Bronchial epithelial cell (primary cell): ENCODE measurements at regions not wholly inside any gene's neighbourhood (a gene's known extent, or its start where the extent isn't known, plus 50 kb on each side); places are given as distances from the start of the nearest gene placed in this dataset.

Source experiments
- DNase-seq: peaks from one replicate; pipeline ENCODE4 v3.0.0-alpha.2; 2010; ENCODE audit warnings: low read depth
- FAIRE-seq: peaks from 2 replicates; lab custom pipeline; 2011; peaks lifted over from hg19 to GRCh38; lab: Jason Lieb, UNC
- H3K27me3 ChIP-seq: 2 replicates; pipeline ENCODE4 v1.5.1; 2011; ENCODE audit warnings: low read length; ENCODE audit not compliant: control insufficient read depth, insufficient read depth
- H3K36me3 ChIP-seq: 2 replicates; pipeline ENCODE4 v1.5.1; 2011; ENCODE audit warnings: low read length; ENCODE audit not compliant: control insufficient read depth, insufficient read depth
- H3K4me3 ChIP-seq: 2 replicates; pipeline ENCODE4 v1.5.1; 2011; ENCODE audit warnings: mild to moderate bottlenecking, low read depth, low read length, control low read depth
- CTCF ChIP-seq: IDR thresholded peaks from 2 replicates; pipeline ENCODE4 v1.5.1; 2011; ENCODE audit warnings: mild to moderate bottlenecking, moderate library complexity, low read length, control low read depth, inconsistent platforms; ENCODE audit not compliant: insufficient read depth, severe bottlenecking

- DNase-seq: no peak
- H3K27me3 ChIP-seq: no peaks in the 10 kb centered on the region
- H3K36me3 ChIP-seq: no peaks in the 10 kb centered on the region
- no peak for FAIRE-seq
- TF ChIP-seq CTCF: no peak
- H3K4me3 ChIP-seq: no peak overlapping the region
Measured at GRCh38 chr1:177775924-177776323, 193.9 kb downstream of the SEC16B start.

GRCh38 chr1:177772386-177772960 lies 197.4 kb downstream of the SEC16B start:
- TF ChIP-seq CTCF: no peak
- no peak for FAIRE-seq
- peak; percentile 3 for DNase-seq
- Histone ChIP-seq H3K4me3 (no peak overlapping the region), H3K27me3 (peaks cover 2% of the 10 kb centered on the region), H3K36me3 (no peaks in the 10 kb centered on the region)

- no peak for DNase-seq
- TF ChIP-seq CTCF: no peak
- no peak for FAIRE-seq
- no peak overlapping the region for H3K4me3 ChIP-seq
- H3K36me3 ChIP-seq: no peaks in the 10 kb centered on the region
- peaks cover 2% of the 10 kb centered on the region for H3K27me3 ChIP-seq
Measured at GRCh38 chr1:177771688-177772087, 198.2 kb downstream of the SEC16B start.

GRCh38 chr1:177770096-177770495 lies 199.8 kb downstream of the SEC16B start:
- Histone ChIP-seq H3K36me3 (no peaks in the 10 kb centered on the region), H3K27me3 (peaks cover 2% of the 10 kb centered on the region), H3K4me3 (no peak overlapping the region)
- DNase-seq (no peak), FAIRE-seq (no peak)
- no peak for TF ChIP-seq CTCF

GRCh38 chr1:177755851-177756560 lies 213.9 kb downstream of the SEC16B start:
- Histone ChIP-seq H3K36me3 (no peaks in the 10 kb centered on the region), H3K4me3 (no peak overlapping the region), H3K27me3 (no peaks in the 10 kb centered on the region)
- FAIRE-seq (no peak), DNase-seq (no peak)
- no peak for TF ChIP-seq CTCF
